Progenitor cell of endocrine pancreas (in vitro differentiated cells): ENCODE measurements at regions not wholly inside any gene's neighbourhood (a gene's known extent, or its start where the extent isn't known, plus 50 kb on each side); places are given as distances from the start of the nearest gene placed in this dataset.

Experiments used
- DNase-seq: peaks from one replicate; pipeline ENCODE4 v3.0.0; 2021; ENCODE audit warnings: low spot score; ENCODE audit not compliant: unreplicated experiment
- H3K27ac Mint-ChIP-seq: 2 replicates; pipeline ENCODE4 v1.8.0; 2021; ENCODE audit warnings: mild to moderate bottlenecking, moderate library complexity, mixed read lengths
- H3K27me3 Mint-ChIP-seq: 2 replicates; pipeline ENCODE4 v1.8.0; 2021; ENCODE audit warnings: mixed read lengths
- H3K36me3 Mint-ChIP-seq: 2 replicates; pipeline ENCODE4 v1.8.0; 2022; ENCODE audit warnings: mixed read lengths; ENCODE audit not compliant: insufficient read depth
- H3K4me1 Mint-ChIP-seq: 2 replicates; pipeline ENCODE4 v1.8.0; 2021; ENCODE audit warnings: low read depth, mixed read lengths
- H3K4me3 Mint-ChIP-seq: 2 replicates; pipeline ENCODE4 v1.8.0; 2021; ENCODE audit warnings: low read depth, mild to moderate bottlenecking, moderate library complexity, mixed read lengths
- H3K9me3 Mint-ChIP-seq: 2 replicates; pipeline ENCODE4 v1.8.0; 2021; ENCODE audit warnings: low read depth, mixed read lengths
- CTCF ChIP-seq: fragments of 200-600 bp; sonication (generic); IDR thresholded peaks from one replicate; pipeline ENCODE4 v1.5.0; 2021; ENCODE audit warnings: antibody characterized with exemption, mild to moderate bottlenecking; ENCODE audit not compliant: unreplicated experiment

- no peak overlapping the region for H3K4me3 Mint-ChIP-seq
- DNase-seq = no peak
- H3K9me3 Mint-ChIP-seq = no peaks in the 10 kb centered on the region
- H3K27me3 Mint-ChIP-seq = peaks cover 39% of the 10 kb centered on the region
- no peak overlapping the region for H3K27ac Mint-ChIP-seq
- no peak for TF ChIP-seq CTCF
- no peaks in the 10 kb centered on the region for H3K36me3 Mint-ChIP-seq
- H3K4me1 Mint-ChIP-seq = no peaks in the 10 kb centered on the region
Observed at GRCh38 chr1:4046836-4047461, 146.9 kb upstream of the C1orf174 start.

- Mint-ChIP-seq H3K4me3 (no peak overlapping the region), H3K36me3 (no peaks in the 10 kb centered on the region), H3K27me3 (peaks cover 38% of the 10 kb centered on the region), H3K9me3 (no peaks in the 10 kb centered on the region), H3K27ac (no peak overlapping the region), H3K4me1 (no peaks in the 10 kb centered on the region)
- no peak for TF ChIP-seq CTCF
- no peak for DNase-seq
Observed at GRCh38 chr1:4047666-4048065, 147.6 kb upstream of the C1orf174 start.

- Mint-ChIP-seq H3K27ac (no peak overlapping the region), H3K27me3 (peaks cover 40% of the 10 kb centered on the region), H3K9me3 (no peaks in the 10 kb centered on the region)
Observed at GRCh38 chr1:4048076-4048475, 148.0 kb upstream of the C1orf174 start.

GRCh38 chr1:4048921-4049320, 148.8 kb upstream of the C1orf174 start:
- no peak overlapping the region for H3K4me3 Mint-ChIP-seq
- peaks cover 38% of the 10 kb centered on the region for H3K27me3 Mint-ChIP-seq
- no peak for TF ChIP-seq CTCF
- H3K4me1 Mint-ChIP-seq = no peaks in the 10 kb centered on the region
- DNase-seq = no peak
- no peaks in the 10 kb centered on the region for H3K36me3 Mint-ChIP-seq
- no peak overlapping the region for H3K27ac Mint-ChIP-seq
- no peaks in the 10 kb centered on the region for H3K9me3 Mint-ChIP-seq

More at GRCh38 chr1:4048076-4048475, 148.0 kb upstream of the C1orf174 start:
- Mint-ChIP-seq H3K36me3 (no peaks in the 10 kb centered on the region), H3K4me1 (no peaks in the 10 kb centered on the region), H3K4me3 (no peak overlapping the region)
- no peak for DNase-seq
- TF ChIP-seq CTCF = no peak

GRCh38 chr1:4050998-4051397, 150.9 kb upstream of the C1orf174 start:
- Mint-ChIP-seq H3K36me3 (no peaks in the 10 kb centered on the region), H3K4me1 (no peaks in the 10 kb centered on the region), H3K27me3 (peaks cover 36% of the 10 kb centered on the region), H3K27ac (peak overlapping the region; percentile 11), H3K4me3 (no peak overlapping the region), H3K9me3 (no peaks in the 10 kb centered on the region)
- DNase-seq = no peak
- no peak for TF ChIP-seq CTCF
